GM12864 (cell line): ENCODE measurements at regions not wholly inside any gene's neighbourhood (a gene's known extent, or its start where the extent isn't known, plus 50 kb on each side); places are given as distances from the start of the nearest gene placed in this dataset.

Experiments used
- DNase-seq: peaks from one replicate; pipeline ENCODE4 v3.0.0-alpha.2; 2011; ENCODE audit warnings: low read depth
- H3K4me3 ChIP-seq: 2 replicates; pipeline ENCODE4 v1.5.1; 2011; ENCODE audit warnings: mild to moderate bottlenecking, low read depth, low read length, control low read depth
- TF ChIP-seq, protein P1 (sequence below): IDR thresholded peaks from 2 replicates; pipeline ENCODE4 v1.5.1; 2011; ENCODE audit warnings: low read depth, mild to moderate bottlenecking, moderate library complexity, low read length, control low read depth, inconsistent platforms; ENCODE audit errors: missing control alignments

DNA sequence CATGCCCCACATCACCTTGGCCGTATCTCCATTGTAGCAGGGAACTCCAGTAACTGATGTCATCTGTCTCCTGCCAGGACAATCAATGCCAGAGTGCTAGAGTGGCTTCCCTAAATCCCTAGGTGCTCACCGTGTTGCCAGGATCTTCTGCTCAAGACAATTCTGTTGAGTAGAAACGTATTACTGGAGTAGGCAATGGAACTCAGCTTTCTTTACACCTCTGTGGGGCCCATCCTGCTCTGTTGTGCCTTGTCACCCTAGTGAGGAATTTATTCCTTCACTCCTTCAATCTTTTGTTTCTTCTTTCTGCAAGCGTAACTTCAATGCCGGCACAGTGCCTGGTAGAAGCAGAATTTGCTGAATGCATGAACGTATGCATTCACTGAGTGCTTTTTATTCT lies 305.5 kb upstream of the ZMIZ1 start:
- H3K4me3 ChIP-seq = no peak overlapping the region
- TF ChIP-seq, protein P1, sequence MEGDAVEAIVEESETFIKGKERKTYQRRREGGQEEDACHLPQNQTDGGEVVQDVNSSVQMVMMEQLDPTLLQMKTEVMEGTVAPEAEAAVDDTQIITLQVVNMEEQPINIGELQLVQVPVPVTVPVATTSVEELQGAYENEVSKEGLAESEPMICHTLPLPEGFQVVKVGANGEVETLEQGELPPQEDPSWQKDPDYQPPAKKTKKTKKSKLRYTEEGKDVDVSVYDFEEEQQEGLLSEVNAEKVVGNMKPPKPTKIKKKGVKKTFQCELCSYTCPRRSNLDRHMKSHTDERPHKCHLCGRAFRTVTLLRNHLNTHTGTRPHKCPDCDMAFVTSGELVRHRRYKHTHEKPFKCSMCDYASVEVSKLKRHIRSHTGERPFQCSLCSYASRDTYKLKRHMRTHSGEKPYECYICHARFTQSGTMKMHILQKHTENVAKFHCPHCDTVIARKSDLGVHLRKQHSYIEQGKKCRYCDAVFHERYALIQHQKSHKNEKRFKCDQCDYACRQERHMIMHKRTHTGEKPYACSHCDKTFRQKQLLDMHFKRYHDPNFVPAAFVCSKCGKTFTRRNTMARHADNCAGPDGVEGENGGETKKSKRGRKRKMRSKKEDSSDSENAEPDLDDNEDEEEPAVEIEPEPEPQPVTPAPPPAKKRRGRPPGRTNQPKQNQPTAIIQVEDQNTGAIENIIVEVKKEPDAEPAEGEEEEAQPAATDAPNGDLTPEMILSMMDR = no peak
- no peak for DNase-seq

DNA sequence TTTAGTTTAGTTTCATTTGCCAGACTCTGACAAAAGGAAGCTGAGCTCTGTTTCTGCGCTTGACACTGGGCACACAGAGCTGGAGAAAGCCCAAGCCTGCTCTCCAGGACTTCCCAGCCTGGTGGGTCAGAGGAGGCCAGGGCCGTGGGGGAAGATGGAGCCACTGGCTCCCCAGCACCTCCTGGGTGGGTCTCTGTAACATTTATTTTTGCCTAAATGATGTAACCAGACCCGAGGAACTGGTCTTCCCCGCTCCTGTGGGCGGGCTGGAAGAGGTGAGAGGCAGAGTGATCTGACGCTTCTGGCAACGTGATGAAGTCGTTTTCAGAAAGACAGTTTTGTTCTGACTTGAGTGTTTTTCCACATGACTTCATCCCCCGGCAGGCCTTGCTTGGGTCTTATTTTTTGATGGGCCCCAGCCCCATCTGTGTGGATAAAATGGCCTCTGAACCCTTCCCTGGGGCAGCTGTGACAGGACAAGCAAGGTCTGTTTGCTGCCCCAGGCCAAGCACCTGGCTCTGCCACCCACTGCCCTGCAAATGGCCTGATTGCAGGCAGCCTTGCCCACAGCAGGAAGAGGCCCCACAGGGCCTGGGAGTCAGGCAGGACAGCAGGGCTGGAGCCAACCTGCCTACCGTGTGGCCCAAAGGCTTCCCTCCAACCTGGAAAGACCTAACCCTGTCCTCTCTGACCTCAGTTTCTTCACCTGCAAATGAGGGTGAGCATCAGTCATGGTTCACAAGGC lies 304.9 kb upstream of the ZMIZ1 start:
- TF ChIP-seq, protein P1 = no peak
- DNase-seq = peak; percentile 3
- no peak overlapping the region for H3K4me3 ChIP-seq

DNA sequence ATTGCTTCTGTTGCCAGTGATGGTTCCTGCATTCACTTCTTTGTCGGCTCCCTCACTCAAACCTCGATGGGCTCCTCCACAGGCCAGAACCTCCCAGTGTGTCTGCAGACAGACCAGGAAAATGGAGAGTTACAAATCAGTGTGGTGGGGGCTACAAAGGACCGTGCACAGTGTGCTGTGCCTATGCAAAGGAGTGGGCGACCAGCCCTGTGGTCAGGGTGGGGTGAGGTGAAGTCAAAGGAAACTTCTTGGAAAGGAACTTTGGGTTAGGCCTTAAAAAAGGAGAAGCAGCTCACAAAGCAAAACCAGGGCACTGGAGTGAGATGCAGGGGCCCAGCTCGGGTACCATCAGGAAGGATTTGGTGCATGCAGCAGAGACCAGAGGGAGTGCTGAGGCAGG lies 304.3 kb upstream of the ZMIZ1 start:
- no peak for DNase-seq
- TF ChIP-seq, protein P1 = no peak

DNA sequence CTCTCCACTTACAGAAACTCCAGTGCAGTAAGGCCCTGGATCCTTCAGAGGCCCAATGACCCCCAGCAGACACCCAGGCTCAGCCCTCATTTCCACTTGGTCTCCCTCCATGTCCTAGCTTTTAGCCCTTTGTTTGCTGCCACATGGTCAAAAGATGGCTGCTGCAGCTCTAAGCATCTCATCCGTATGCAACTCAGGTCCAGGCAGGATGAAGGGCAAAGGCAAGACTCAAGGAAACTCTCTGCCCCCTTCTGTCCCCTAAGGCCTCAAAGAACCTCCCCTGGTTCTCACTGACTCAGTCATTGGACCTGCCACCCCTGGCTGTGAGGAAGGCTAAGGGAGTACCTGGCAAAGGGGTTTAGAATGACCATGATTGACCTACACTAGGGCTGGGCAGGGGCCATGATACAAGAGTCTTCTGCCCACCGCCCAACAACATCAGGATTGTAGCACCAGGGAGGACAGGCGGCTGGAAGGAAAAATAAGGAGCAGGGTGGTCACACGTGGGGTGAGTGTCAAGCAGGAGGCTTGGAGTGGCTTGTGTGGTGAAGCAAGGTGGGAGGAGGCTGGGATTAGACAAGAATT lies 303.8 kb upstream of the ZMIZ1 start:
- no peak overlapping the region for H3K4me3 ChIP-seq
- TF ChIP-seq, protein P1 = no peak
- DNase-seq = no peak

More for the DNA sequence above, 304.3 kb upstream of the ZMIZ1 start:
- H3K4me3 ChIP-seq = no peak overlapping the region

DNA sequence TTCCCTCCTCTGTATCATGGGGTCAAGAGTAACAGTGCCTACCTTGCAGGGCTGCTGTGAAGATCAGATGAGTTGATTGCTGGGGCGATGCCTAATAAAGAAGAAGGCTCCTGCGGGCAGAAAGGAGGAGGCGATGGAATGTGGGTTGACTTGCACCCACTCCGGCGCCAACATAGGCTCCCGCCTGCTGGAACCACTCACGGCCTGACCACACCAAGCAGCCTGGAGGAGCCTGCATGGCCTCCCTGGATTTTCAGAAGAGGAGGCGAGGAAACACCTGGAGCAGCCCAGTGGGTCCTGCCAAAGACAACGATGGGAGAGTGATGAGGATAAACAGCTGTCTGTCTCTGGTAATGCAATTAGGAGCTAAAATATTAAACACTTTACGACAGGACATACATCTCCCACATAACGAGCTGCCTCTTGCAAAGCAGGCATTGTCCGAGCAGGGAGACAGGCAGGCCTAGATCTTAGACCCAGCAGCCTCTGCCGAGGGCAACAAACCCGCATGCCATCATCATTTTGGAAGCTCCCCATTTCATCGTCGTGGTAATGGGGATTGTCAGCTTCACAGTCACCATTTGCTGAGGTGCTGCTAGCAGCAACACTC lies 302.9 kb upstream of the ZMIZ1 start:
- no peak for DNase-seq
- TF ChIP-seq, protein P1 = no peak
- no peak overlapping the region for H3K4me3 ChIP-seq

DNA sequence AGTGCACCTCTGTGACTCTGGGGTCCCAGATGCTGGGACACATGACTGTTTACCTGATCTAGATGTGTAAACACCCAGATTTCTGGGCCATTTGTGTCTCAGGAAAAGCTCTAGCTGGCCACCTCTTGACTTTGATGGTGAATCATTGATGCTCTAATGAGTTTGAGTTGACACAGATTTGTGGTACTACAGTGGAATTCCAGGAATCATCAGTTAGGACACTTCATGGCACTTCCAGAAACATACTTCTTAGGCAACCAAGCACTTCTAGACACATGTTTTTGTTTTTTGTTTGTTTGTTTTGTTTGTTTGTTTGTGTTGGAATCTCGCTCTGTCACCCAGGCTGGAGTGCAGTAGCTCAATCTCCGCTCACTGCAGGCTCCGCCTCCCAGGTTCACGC lies 302.2 kb upstream of the ZMIZ1 start:
- H3K4me3 ChIP-seq = no peak overlapping the region
- TF ChIP-seq, protein P1 = no peak
- no peak for DNase-seq
